H9 (cell line): ENCODE measurements at regions not wholly inside any gene's neighbourhood (a gene's known extent, or its start where the extent isn't known, plus 50 kb on each side); places are given as distances from the start of the nearest gene placed in this dataset.

ENCODE experiments used
- DNase-seq: peaks from one replicate; pipeline ENCODE4 v3.0.0-alpha.2; 2017
- H2AFZ ChIP-seq: one replicate; pipeline ENCODE4 v1.6.1; 2013; ENCODE audit warnings: mild to moderate bottlenecking, low read length, control low read depth, moderate library complexity
- H2AK5ac ChIP-seq: 2 replicates; pipeline ENCODE4 v1.6.1; 2013; ENCODE audit warnings: low read length, control low read depth, mixed read lengths; ENCODE audit not compliant: insufficient read length
- H2BK120ac ChIP-seq: one replicate; pipeline ENCODE4 v1.6.1; 2013; ENCODE audit warnings: low read depth, mild to moderate bottlenecking, low read length, control low read depth, inconsistent platforms; ENCODE audit not compliant: poor library complexity, severe bottlenecking
- H2BK12ac ChIP-seq: 2 replicates; pipeline ENCODE4 v1.6.1; 2013; ENCODE audit warnings: low read length, control low read depth, mixed read lengths, low read depth; ENCODE audit not compliant: insufficient read length
- H2BK15ac ChIP-seq: 2 replicates; pipeline ENCODE4 v1.6.1; 2013; ENCODE audit warnings: low read depth, low read length, control low read depth
- H2BK20ac ChIP-seq: one replicate; pipeline ENCODE4 v1.6.1; 2013; ENCODE audit warnings: low read depth, mild to moderate bottlenecking, low read length, control low read depth, inconsistent platforms; ENCODE audit not compliant: poor library complexity, severe bottlenecking
- H2BK5ac ChIP-seq: 2 replicates; pipeline ENCODE4 v1.6.1; 2013; ENCODE audit warnings: low read length, control low read depth, mixed read lengths; ENCODE audit not compliant: insufficient read length
- H3K14ac ChIP-seq: 2 replicates; pipeline ENCODE4 v1.6.1; 2013; ENCODE audit warnings: low read length, control low read depth; ENCODE audit not compliant: insufficient read depth
- H3K18ac ChIP-seq: 2 replicates; pipeline ENCODE4 v1.6.1; 2013; ENCODE audit warnings: low read depth, mild to moderate bottlenecking, mixed read lengths, low read length, control low read depth; ENCODE audit not compliant: insufficient read length
- H3K23ac ChIP-seq: 2 replicates; pipeline ENCODE4 v1.6.1; 2013; ENCODE audit warnings: low read length, control low read depth, mixed read lengths, low read depth; ENCODE audit not compliant: insufficient read length
- H3K23me2 ChIP-seq: 2 replicates; pipeline ENCODE4 v1.6.1; 2013; ENCODE audit warnings: low read depth, mild to moderate bottlenecking, mixed read lengths, low read length, control low read depth; ENCODE audit not compliant: insufficient read length, poor library complexity, severe bottlenecking
- H3K27ac ChIP-seq: 2 replicates; pipeline ENCODE4 v1.5.1; 2013; ENCODE audit warnings: low read length, control low read depth, mixed read lengths, low read depth; ENCODE audit not compliant: insufficient read length
- H3K27me3 ChIP-seq: 2 replicates; pipeline ENCODE4 v1.6.1; 2013; ENCODE audit warnings: low read length, control low read depth, inconsistent platforms; ENCODE audit not compliant: insufficient read depth
- H3K4ac ChIP-seq: 2 replicates; pipeline ENCODE4 v1.6.1; 2013; ENCODE audit warnings: low read depth, mild to moderate bottlenecking, control low read depth, inconsistent platforms, low read length, moderate library complexity
- H3K4me1 ChIP-seq: 2 replicates; pipeline ENCODE4 v1.6.1; 2013; ENCODE audit warnings: low read length, control low read depth, inconsistent platforms; ENCODE audit not compliant: insufficient read depth
- H3K4me2 ChIP-seq: 2 replicates; pipeline ENCODE4 v1.6.1; 2013; ENCODE audit warnings: low read length, control low read depth, mixed read lengths; ENCODE audit not compliant: insufficient read length, insufficient read depth
- H3K56ac ChIP-seq: 2 replicates; pipeline ENCODE4 v1.6.1; 2013; ENCODE audit warnings: low read depth, mild to moderate bottlenecking, mixed read lengths, low read length, control low read depth; ENCODE audit not compliant: insufficient read length
- H3K79me1 ChIP-seq: 2 replicates; pipeline ENCODE4 v1.6.1; 2013; ENCODE audit warnings: low read depth, mild to moderate bottlenecking, moderate library complexity, low read length, control low read depth, inconsistent platforms; ENCODE audit not compliant: insufficient read depth, poor library complexity, severe bottlenecking
- H3K79me2 ChIP-seq: 2 replicates; pipeline ENCODE4 v1.6.1; 2013; ENCODE audit warnings: low read length, control low read depth, inconsistent platforms; ENCODE audit not compliant: insufficient read depth
- H3K9ac ChIP-seq: 2 replicates; pipeline ENCODE4 v1.6.1; 2013; ENCODE audit warnings: low read length, control low read depth, mixed read lengths; ENCODE audit not compliant: insufficient read length; ENCODE audit errors: extremely low read depth
- H3K9me3 ChIP-seq: one replicate; pipeline ENCODE4 v1.6.1; 2013; ENCODE audit warnings: low read depth, low read length, inconsistent platforms; ENCODE audit not compliant: control insufficient read depth
- H3T11ph ChIP-seq: one replicate; pipeline ENCODE4 v1.6.1; 2013; ENCODE audit warnings: mild to moderate bottlenecking, low read length, control low read depth, inconsistent platforms
- H4K20me1 ChIP-seq: one replicate; pipeline ENCODE4 v1.6.1; 2013; ENCODE audit not compliant: control insufficient read depth, insufficient read length, insufficient read depth
- H4K5ac ChIP-seq: 2 replicates; pipeline ENCODE4 v1.6.1; 2013; ENCODE audit warnings: low read depth, mild to moderate bottlenecking, mixed read lengths, low read length, control low read depth; ENCODE audit not compliant: insufficient read length
- H4K8ac ChIP-seq: replicated peaks from 2 replicates; pipeline ENCODE4 v1.6.1; 2013; ENCODE audit warnings: low read length, control low read depth, mixed read lengths, low read depth; ENCODE audit not compliant: insufficient read length
- H4K91ac ChIP-seq: 2 replicates; pipeline ENCODE4 v1.6.1; 2013; ENCODE audit warnings: low read depth, mild to moderate bottlenecking, moderate library complexity, mixed read lengths, low read length, control low read depth; ENCODE audit not compliant: insufficient read length
- H3K27ac Mint-ChIP-seq, 3 experiments: 2 replicates in 2 of 3; 3 replicates in 1 of 3; pipeline ENCODE4 v1.8.0; 2020 to 2021; ENCODE audit warnings: mixed read lengths in 3 of 3, mild to moderate bottlenecking in 1 of 3, moderate library complexity in 1 of 3
- H3K27me3 Mint-ChIP-seq: 2 replicates; pipeline ENCODE4 v1.8.0; 2021; ENCODE audit warnings: low read depth, mild to moderate bottlenecking, moderate library complexity, mixed read lengths
- H3K36me3 Mint-ChIP-seq, 3 experiments: 2 replicates in 2 of 3; 3 replicates in 1 of 3; pipeline ENCODE4 v1.8.0; 2020 to 2021; ENCODE audit warnings: low read depth in 3 of 3, mixed read lengths in 3 of 3; ENCODE audit not compliant: insufficient read depth in 1 of 3
- H3K4me1 Mint-ChIP-seq, 2 experiments: 2 replicates each; pipeline ENCODE4 v1.8.0; 2020; ENCODE audit warnings: mixed read lengths in 2 of 2
- H3K4me3 Mint-ChIP-seq, 2 experiments: 2 replicates in 1 of 2; 3 replicates in 1 of 2; pipeline ENCODE4 v1.8.0; 2020 to 2021; ENCODE audit warnings: mild to moderate bottlenecking in 2 of 2, mixed read lengths in 2 of 2, moderate library complexity in 1 of 2
- H3K9me3 Mint-ChIP-seq, 2 experiments: 2 replicates in 1 of 2; 3 replicates in 1 of 2; pipeline ENCODE4 v1.8.0; 2020; ENCODE audit warnings: mild to moderate bottlenecking in 2 of 2, mixed read lengths in 2 of 2, moderate library complexity in 1 of 2
- CTCF ChIP-seq: fragments of 200-600 bp; sonication (generic); conservative IDR thresholded peaks from 3 replicates; pipeline ENCODE4 v1.8.0; 2021; ENCODE audit warnings: antibody characterized with exemption, mild to moderate bottlenecking
- WGBS: extraction: QIAGEN DNeasy Blood & Tissue Kit; methylation state at CpG from one replicate; pipeline ENCODE4 v1.1.7; 2013; ENCODE audit warnings: missing lambda C conversion rate, low lambda C conversion rate, mixed read lengths; ENCODE audit not compliant: insufficient read length; ENCODE audit errors: extremely low coverage; 5-methylcytosine and 5-hydroxymethylcytosine counted together

GRCh38 chr3:168828536-168828935 lies 732.8 kb upstream of the GOLIM4 start:
- H3K27ac Mint-ChIP-seq, result peak overlapping the region; percentile 87 to 97 (median 89); a peak in 4 of 7 replicates
- Histone ChIP-seq H2BK120ac (no peak overlapping the region), H3T11ph (no peak overlapping the region), H2AFZ (no peak overlapping the region), H3K23ac (no peak overlapping the region), H3K18ac (no peak overlapping the region), H3K4me1 (peaks cover 3% of the 10 kb centered on the region; the same call in 1 of the 2 replicates), H3K9me3 (no peaks in the 10 kb centered on the region), H3K27ac (no peak overlapping the region), H2BK20ac (no peak overlapping the region), H3K79me2 (no peaks in the 10 kb centered on the region), H3K27me3 (no peaks in the 10 kb centered on the region), H2BK5ac (no peak overlapping the region), H4K5ac (no peak overlapping the region), H3K23me2 (no peaks in the 10 kb centered on the region), H3K4me2 (no peak overlapping the region), H2AK5ac (no peak overlapping the region), H2BK15ac (no peak overlapping the region), H4K91ac (no peak overlapping the region), H3K79me1 (no peaks in the 10 kb centered on the region), H4K20me1 (no peaks in the 10 kb centered on the region), H3K4ac (no peak overlapping the region), H3K9ac (no peak overlapping the region), H3K56ac (no peak overlapping the region), H2BK12ac (no peak overlapping the region), H3K14ac (no peak overlapping the region), H4K8ac (no peak overlapping the region)
- no peak overlapping the region for H3K4me3 Mint-ChIP-seq
- peaks cover 10 to 11% of the 10 kb centered on the region in 2 experiments for H3K9me3 Mint-ChIP-seq
- DNase-seq, result no peak
- no CpG with 5 or more reads among the region's 1 CpG for WGBS
- peaks cover 3 to 19% (median 13%) of the 10 kb centered on the region in 3 experiments for H3K36me3 Mint-ChIP-seq
- H3K27me3 Mint-ChIP-seq, result no peaks in the 10 kb centered on the region
- H3K4me1 Mint-ChIP-seq, result peaks cover 17 to 18% of the 10 kb centered on the region in 2 experiments
- TF ChIP-seq CTCF, result no peak
